PC-3 (cell line): ENCODE measurements at regions not wholly inside any gene's neighbourhood (a gene's known extent, or its start where the extent isn't known, plus 50 kb on each side); places are given as distances from the start of the nearest gene placed in this dataset.

Source experiments
- ATAC-seq: fragments of 200-7000 bp; cut with Tn5 transposase; 2 replicates; pipeline ENCODE4 v1.9.1; 2020; ENCODE audit warnings: mild to moderate bottlenecking, moderate library complexity
- BruUV-seq: library from RNA; stranded (reverse); fragments of 400-500 nt; replicated peaks from 2 replicates; lab custom pipeline; 2021; lab: Mats Ljungman, UMichigan
- CTCF ChIA-PET: fragments of 300-600 bp; sonication (Branson Sonifier 250); formaldehyde crosslinking; loops from one replicate; lab custom pipeline; 2022; ENCODE audit warnings: antibody characterized with exemption; lab: Charles Lee
- POLR2A ChIA-PET: fragments of 300-600 bp; sonication (Branson Sonifier 250); formaldehyde crosslinking; loops from one replicate; lab custom pipeline; 2022; ENCODE audit warnings: antibody characterized with exemption; ENCODE audit not compliant: unreplicated experiment; lab: Charles Lee
- DNase-seq: peaks from one replicate; pipeline ENCODE4 v3.0.0-alpha.2; 2015
- H2AFZ ChIP-seq: fragments of 300-600 bp; sonication (generic); 2 replicates; pipeline ENCODE4 v1.6.0; 2016; ENCODE audit warnings: antibody characterized with exemption, low read length
- H3F3A ChIP-seq: fragments of 300-600 bp; sonication (generic); one replicate; pipeline ENCODE4 v1.6.0; 2017; ENCODE audit warnings: antibody characterized with exemption, low read length, control low read depth, mild to moderate bottlenecking; ENCODE audit not compliant: unreplicated experiment
- H3K27ac ChIP-seq: fragments of 300-600 bp; sonication (generic); 2 replicates; pipeline ENCODE4 v1.5.1; 2016; ENCODE audit warnings: mild to moderate bottlenecking, low read length
- H3K27me3 ChIP-seq: fragments of 300-600 bp; sonication (generic); 2 replicates; pipeline ENCODE4 v1.6.1; 2016; ENCODE audit warnings: low read length, mixed read lengths
- H3K36me3 ChIP-seq: fragments of 300-600 bp; sonication (generic); 2 replicates; pipeline ENCODE4 v1.6.1; 2016; ENCODE audit warnings: low read depth, mixed run types, low read length, mixed read lengths
- H3K4me1 ChIP-seq: fragments of 300-600 bp; sonication (generic); 2 replicates; pipeline ENCODE4 v1.5.1; 2016; ENCODE audit warnings: low read length; ENCODE audit not compliant: insufficient read depth
- H3K4me2 ChIP-seq: fragments of 300-600 bp; sonication (generic); 2 replicates; pipeline ENCODE4 v1.6.0; 2016; ENCODE audit warnings: low read length
- H3K4me3 ChIP-seq: fragments of 300-600 bp; sonication (generic); 2 replicates; pipeline ENCODE4 v1.5.1; 2016; ENCODE audit warnings: mild to moderate bottlenecking, low read length, mixed read lengths
- H3K79me2 ChIP-seq: fragments of 300-600 bp; sonication (generic); 2 replicates; pipeline ENCODE4 v1.6.1; 2017; ENCODE audit warnings: low read length, mixed read lengths
- H3K9ac ChIP-seq: fragments of 300-600 bp; sonication (generic); 2 replicates; pipeline ENCODE4 v1.6.0; 2016; ENCODE audit warnings: mild to moderate bottlenecking, low read length
- H3K9me2 ChIP-seq: fragments of 300-600 bp; sonication (generic); replicated peaks from 2 replicates; pipeline ENCODE4 v1.6.1; 2016; ENCODE audit warnings: mixed run types, low read length, mixed read lengths
- H3K9me3 ChIP-seq: fragments of 300-600 bp; sonication (generic); 2 replicates; pipeline ENCODE4 v1.6.1; 2016; ENCODE audit warnings: low read length, mixed read lengths
- H4K20me1 ChIP-seq: fragments of 300-600 bp; sonication (generic); 2 replicates; pipeline ENCODE4 v1.6.1; 2016; ENCODE audit warnings: low read length, mixed read lengths
- CTCF ChIP-seq: fragments of 300-600 bp; sonication (generic); conservative IDR thresholded peaks from 2 replicates; pipeline ENCODE4 v1.5.1; 2017; ENCODE audit warnings: antibody characterized with exemption, low read depth, mild to moderate bottlenecking, low read length
- EZH2 ChIP-seq: fragments of 300-600 bp; sonication (generic); IDR thresholded peaks from one replicate; pipeline ENCODE4 v1.6.1; 2017; ENCODE audit warnings: antibody characterized with exemption, mild to moderate bottlenecking, low read length; ENCODE audit not compliant: unreplicated experiment
- EZH2phosphoT487 ChIP-seq: fragments of 300-600 bp; sonication (generic); IDR thresholded peaks from 2 replicates; pipeline ENCODE4 v1.6.1; 2018; ENCODE audit warnings: mild to moderate bottlenecking, antibody characterized with exemption, low read length, borderline replicate concordance
- intact Hi-C: fragments of 100-400 bp; cut with micrococcal nuclease; formaldehyde crosslinking; loops from 2 replicates; pipeline ENCODE4 v1.9.0; 2023

GRCh38 chr14:58972233-58973017 is 216.0 kb upstream of the DAAM1 start:
- TF ChIP-seq EZH2 (no peak), EZH2phosphoT487 (no peak), CTCF (no peak)
- CTCF ChIA-PET: no interaction called here
- BruUV-seq: no TSS peak

GRCh38 chr14:58977366-58977765 is 211.1 kb upstream of the DAAM1 start:
- TF ChIP-seq EZH2phosphoT487 (no peak), CTCF (no peak), EZH2 (no peak)
- no peaks in the 10 kb centered on the region for H4K20me1 ChIP-seq
- peak; percentile 88 for ATAC-seq
- peaks cover 75% of the 10 kb centered on the region for H3K27me3 ChIP-seq
- H3K4me3 ChIP-seq: no peak overlapping the region
- H2AFZ ChIP-seq: no peak overlapping the region
- no TSS peak for BruUV-seq
- H3K9me2 ChIP-seq: no peaks in the 10 kb centered on the region
- DNase-seq: peak; percentile 86
- intact Hi-C loops: no loop called here
- peaks cover 12% of the 10 kb centered on the region for H3K4me1 ChIP-seq
- H3K36me3 ChIP-seq: no peaks in the 10 kb centered on the region
- no peak overlapping the region for H3K9ac ChIP-seq
- H3K79me2 ChIP-seq: no peaks in the 10 kb centered on the region
- H3K9me3 ChIP-seq: no peaks in the 10 kb centered on the region
- no peak overlapping the region for H3K27ac ChIP-seq
- CTCF ChIA-PET: no interaction called here
- H3F3A ChIP-seq: no peaks in the 10 kb centered on the region
- peak overlapping the region; percentile 1; the same call in 1 of the 2 replicates for H3K4me2 ChIP-seq
- POLR2A ChIA-PET: no interaction called here

More at GRCh38 chr14:58972233-58973017, 216.0 kb upstream of the DAAM1 start:
- H3F3A ChIP-seq: no peaks in the 10 kb centered on the region
- H2AFZ ChIP-seq: no peak overlapping the region
- H3K9ac ChIP-seq: no peak overlapping the region
- H3K79me2 ChIP-seq: no peaks in the 10 kb centered on the region
- ATAC-seq (no peak), DNase-seq (no peak)
- H3K27ac ChIP-seq: no peak overlapping the region
- no peaks in the 10 kb centered on the region for H3K36me3 ChIP-seq
- peaks cover 81% of the 10 kb centered on the region for H3K27me3 ChIP-seq
- peaks cover 7% of the 10 kb centered on the region for H3K4me1 ChIP-seq
- no peaks in the 10 kb centered on the region for H4K20me1 ChIP-seq
- no peak overlapping the region for H3K4me2 ChIP-seq
- H3K9me2 ChIP-seq: no peaks in the 10 kb centered on the region
- intact Hi-C loops: no loop called here
- H3K9me3 ChIP-seq: no peaks in the 10 kb centered on the region
- H3K4me3 ChIP-seq: no peak overlapping the region
- POLR2A ChIA-PET: no interaction called here

DNA sequence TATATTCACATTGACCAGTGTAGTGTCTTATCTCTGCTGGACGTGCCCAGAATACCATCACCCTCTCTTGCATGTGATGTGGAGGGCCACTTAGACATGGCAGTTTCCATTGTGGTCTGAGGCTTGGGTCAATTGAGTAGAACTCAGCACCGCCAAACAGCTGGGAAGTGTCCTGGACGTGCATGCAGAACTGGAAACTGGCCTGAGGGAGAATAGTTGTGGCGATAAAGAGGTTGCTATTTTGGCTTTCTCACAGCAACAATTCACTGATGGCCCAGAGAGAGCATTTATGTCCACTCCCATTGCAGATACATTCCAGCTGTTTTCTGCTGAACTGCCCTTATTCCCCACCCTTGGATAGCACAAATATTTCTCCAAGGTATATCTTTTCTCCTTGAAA is 210.1 kb upstream of the DAAM1 start:
- H3K4me2 ChIP-seq: no peak overlapping the region
- BruUV-seq: no TSS peak
- H2AFZ ChIP-seq: no peak overlapping the region
- POLR2A ChIA-PET: no interaction called here
- TF ChIP-seq EZH2: no peak
- no peak for DNase-seq
- no peaks in the 10 kb centered on the region for H3K9me3 ChIP-seq
- peaks cover 75% of the 10 kb centered on the region for H3K27me3 ChIP-seq
- no peak for ATAC-seq
- no peaks in the 10 kb centered on the region for H4K20me1 ChIP-seq
- H3K9ac ChIP-seq: no peak overlapping the region
- peaks cover 12% of the 10 kb centered on the region for H3K4me1 ChIP-seq
- H3K4me3 ChIP-seq: no peak overlapping the region
- H3K79me2 ChIP-seq: no peaks in the 10 kb centered on the region
- H3K36me3 ChIP-seq: no peaks in the 10 kb centered on the region
- no peak overlapping the region for H3K27ac ChIP-seq
- intact Hi-C loops: no loop called here
- H3F3A ChIP-seq: no peaks in the 10 kb centered on the region
- no peaks in the 10 kb centered on the region for H3K9me2 ChIP-seq
- CTCF ChIA-PET: no interaction called here
